Esophagus mucosa (tissue), 1 donor: ENCODE measurements at regions not wholly inside any gene's neighbourhood (a gene's known extent, or its start where the extent isn't known, plus 50 kb on each side); places are given as distances from the start of the nearest gene placed in this dataset.

Experiments
- ATAC-seq: fragments of 200-7000 bp; cut with Tn5 transposase; one replicate; pipeline ENCODE4 v1.9.1; 2020
- donor health status: DM: yes; HTN: yes; CAD: no.

GRCh38 chr5:159385536-159385935, 55.2 kb upstream of the IL12B start:
- ATAC-seq, result no peak

- no peak for ATAC-seq
Observed at GRCh38 chr5:159386028-159386711, 55.9 kb upstream of the IL12B start.

- no peak for ATAC-seq
Observed at GRCh38 chr5:159392871-159393270, 62.6 kb upstream of the IL12B start.

- no peak for ATAC-seq
Observed at GRCh38 chr5:159393854-159394274, 63.6 kb upstream of the IL12B start.

GRCh38 chr5:159395202-159395601, 64.9 kb upstream of the IL12B start:
- no peak for ATAC-seq

- no peak for ATAC-seq
Observed at GRCh38 chr5:159398936-159399335, 68.6 kb upstream of the IL12B start.

GRCh38 chr5:159400476-159400875, 70.2 kb upstream of the IL12B start:
- no peak for ATAC-seq

- ATAC-seq, result no peak
Observed at GRCh38 chr5:159402311-159402710, 72.0 kb upstream of the IL12B start.

GRCh38 chr5:159402856-159403255, 72.6 kb upstream of the IL12B start:
- no peak for ATAC-seq

- ATAC-seq, result no peak
Observed at GRCh38 chr5:159403906-159404681, 73.8 kb upstream of the IL12B start.

GRCh38 chr5:159405611-159406031, 75.3 kb upstream of the IL12B start:
- ATAC-seq, result no peak

- no peak for ATAC-seq
Observed at GRCh38 chr5:159406571-159406970, 76.3 kb upstream of the IL12B start.

GRCh38 chr5:159409801-159410200, 79.5 kb upstream of the IL12B start:
- ATAC-seq, result no peak

- ATAC-seq, result no peak
Observed at GRCh38 chr5:159410480-159410879, 80.2 kb upstream of the IL12B start.

- peak; percentile 41 for ATAC-seq
Observed at GRCh38 chr5:159411115-159411514, 80.8 kb upstream of the IL12B start.

- peak; percentile 52 for ATAC-seq
Observed at GRCh38 chr5:159412284-159413046, 82.2 kb upstream of the IL12B start.

GRCh38 chr5:159414021-159414420, 83.7 kb upstream of the IL12B start:
- ATAC-seq, result no peak

- no peak for ATAC-seq
Observed at GRCh38 chr5:159415301-159415937, 85.1 kb upstream of the IL12B start.

- no peak for ATAC-seq
Observed at GRCh38 chr5:159416438-159416837, 86.2 kb upstream of the IL12B start.

GRCh38 chr5:159417170-159417569, 86.9 kb upstream of the IL12B start:
- ATAC-seq, result no peak

- peak; percentile 44 for ATAC-seq
Observed at GRCh38 chr5:159419576-159419975, 89.3 kb upstream of the IL12B start.

- no peak for ATAC-seq
Observed at GRCh38 chr5:159420940-159421339, 90.7 kb upstream of the IL12B start.

- ATAC-seq, result no peak
Observed at GRCh38 chr5:159422361-159422760, 92.1 kb upstream of the IL12B start.
